Liver (tissue), 3 donors: ENCODE measurements at regions not wholly inside any gene's neighbourhood (a gene's known extent, or its start where the extent isn't known, plus 50 kb on each side); places are given as distances from the start of the nearest gene placed in this dataset.

Experiments used
- CTCF ChIP-seq: fragments of 150-350 bp; IDR thresholded peaks from 2 replicates; pipeline ENCODE4 v1.5.1; 2017; ENCODE audit warnings: improper control_type of control experiment, low read depth, low read length; ENCODE audit not compliant: missing input control
- EGR1 ChIP-seq, 2 donors: IDR thresholded peaks; 2 replicates each; pipeline ENCODE4 v1.6.1; 2016 to 2018; ENCODE audit warnings: antibody characterized with exemption in 2 of 2, low read depth in 2 of 2
- HNF4G ChIP-seq: IDR thresholded peaks from 2 replicates; pipeline ENCODE4 v1.6.1; 2016; ENCODE audit warnings: antibody characterized with exemption
- RXRA ChIP-seq, 2 donors: IDR thresholded peaks; 2 replicates each; pipeline ENCODE4 v1.6.1; 2017 to 2018; ENCODE audit warnings: antibody characterized with exemption in 2 of 2, mild to moderate bottlenecking in 1 of 2
- SP1 ChIP-seq: IDR thresholded peaks from 2 replicates; pipeline ENCODE4 v1.6.1; 2018; ENCODE audit warnings: antibody characterized with exemption, mild to moderate bottlenecking
- YY1 ChIP-seq: IDR thresholded peaks from 2 replicates; pipeline ENCODE4 v1.6.1; 2016; ENCODE audit warnings: antibody characterized with exemption, mild to moderate bottlenecking
- ZBTB33 ChIP-seq: IDR thresholded peaks from 2 replicates; pipeline ENCODE4 v1.6.1; 2016; ENCODE audit warnings: antibody characterized with exemption
- donor health status: healthy.
- donor health status: healthy.

GRCh38 chrX:40377684-40378083 is 203.1 kb upstream of the ATP6AP2 start:
- TF ChIP-seq CTCF = no peak
- no peak for TF ChIP-seq YY1
- TF ChIP-seq EGR1 (IDR thresholded peaks at IDR 0.05; ENCODE audit: low read depth in 2 of 2) = no peak
- no peak for TF ChIP-seq SP1
- no peak for TF ChIP-seq ZBTB33
- TF ChIP-seq RXRA (IDR thresholded peaks at IDR 0.05) = no peak
- TF ChIP-seq HNF4G = no peak
